H1 (cell line): ENCODE measurements at regions not wholly inside any gene's neighbourhood (a gene's known extent, or its start where the extent isn't known, plus 50 kb on each side); places are given as distances from the start of the nearest gene placed in this dataset.

Source experiments
- CTCF ChIA-PET: fragments of 300-600 bp; sonication (Branson Sonifier 250); formaldehyde crosslinking; loops from one replicate; lab custom pipeline; 2021; ENCODE audit not compliant: partially characterized antibody; lab: Charles Lee
- POLR2A ChIA-PET: fragments of 300-600 bp; sonication (Branson Sonifier 250); formaldehyde crosslinking; loops from one replicate; lab custom pipeline; 2021; ENCODE audit warnings: inconsistent platforms; ENCODE audit not compliant: partially characterized antibody; lab: Charles Lee
- DNase-seq, 2 experiments: peaks; one replicate each; pipeline versions ENCODE4 v3.0.0 to v3.0.0-alpha.2; 2010 to 2022; ENCODE audit warnings: low spot score in 2 of 2, low read depth in 1 of 2, mixed read lengths in 1 of 2
- FAIRE-seq: peaks from 2 replicates; lab custom pipeline; 2011; peaks lifted over from hg19 to GRCh38; lab: Jason Lieb, UNC
- H2AFZ ChIP-seq: 2 replicates; pipeline ENCODE4 v1.8.1; 2012; ENCODE audit warnings: low read length, inconsistent platforms
- H2AK5ac ChIP-seq: 2 replicates; pipeline ENCODE4 v1.6.1; 2013; ENCODE audit warnings: low read depth, low read length
- H2BK120ac ChIP-seq: replicated peaks from 2 replicates; pipeline ENCODE3; 2013; ENCODE audit warnings: low read depth, low read length, inconsistent platforms
- H2BK12ac ChIP-seq: 2 replicates; pipeline ENCODE4 v1.6.1; 2013; ENCODE audit warnings: low read depth, low read length
- H2BK15ac ChIP-seq: 2 replicates; pipeline ENCODE4 v1.6.1; 2013; ENCODE audit warnings: low read length
- H2BK20ac ChIP-seq: 2 replicates; pipeline ENCODE4 v1.6.1; 2013; ENCODE audit warnings: low read length
- H2BK5ac ChIP-seq: 2 replicates; pipeline ENCODE4 v1.6.1; 2013; ENCODE audit warnings: low read depth, low read length
- H3K14ac ChIP-seq: 2 replicates; pipeline ENCODE4 v1.6.1; 2013; ENCODE audit warnings: inconsistent platforms; ENCODE audit not compliant: insufficient read length
- H3K18ac ChIP-seq: 2 replicates; pipeline ENCODE4 v1.6.1; 2013; ENCODE audit warnings: low read length; ENCODE audit errors: extremely low read depth
- H3K23ac ChIP-seq: 2 replicates; pipeline ENCODE4 v1.6.1; 2013; ENCODE audit warnings: inconsistent platforms; ENCODE audit not compliant: insufficient read length
- H3K23me2 ChIP-seq: 2 replicates; pipeline ENCODE4 v1.6.1; 2013; ENCODE audit warnings: low read depth, low read length
- H3K27ac ChIP-seq: 2 replicates; pipeline ENCODE4 v1.6.1; 2011; ENCODE audit warnings: low read depth, low read length, inconsistent platforms
- H3K27me3 ChIP-seq, 4 experiments: replicated peaks in 1 of 4; 1 replicate in 1 of 4; 2 replicates in 3 of 4; pipeline versions ENCODE4 v1.6.1 to v1.8.1; 2011 to 2013; ENCODE audit warnings: low read length in 3 of 4, mild to moderate bottlenecking in 3 of 4, inconsistent platforms in 2 of 4, mixed read lengths in 2 of 4, moderate library complexity in 1 of 4; ENCODE audit not compliant: control insufficient read depth in 3 of 4, insufficient read depth in 3 of 4; ENCODE audit errors: extremely low read depth in 1 of 4
- H3K36me3 ChIP-seq, 4 experiments: 2 replicates each; pipeline versions ENCODE4 v1.6.1 to v1.8.1; 2011 to 2013; ENCODE audit warnings: mild to moderate bottlenecking in 4 of 4, low read length in 3 of 4, moderate library complexity in 2 of 4, control low read depth in 1 of 4, inconsistent platforms in 1 of 4; ENCODE audit not compliant: insufficient read depth in 4 of 4, control insufficient read depth in 2 of 4
- H3K4ac ChIP-seq: replicated peaks from 2 replicates; pipeline ENCODE3; 2013; ENCODE audit warnings: low read length, low read depth, mixed read lengths, inconsistent platforms; ENCODE audit not compliant: insufficient read length
- H3K4me1 ChIP-seq, 4 experiments: replicated peaks in 1 of 4; 1 replicate in 1 of 4; 2 replicates in 3 of 4; pipeline versions ENCODE4 v1.6.1 to v1.8.1; 2011 to 2013; ENCODE audit warnings: low read length in 3 of 4, inconsistent platforms in 2 of 4, mixed read lengths in 1 of 4; ENCODE audit not compliant: insufficient read depth in 4 of 4, control insufficient read depth in 3 of 4
- H3K4me2 ChIP-seq, 2 experiments: 2 replicates each; pipeline versions ENCODE4 v1.6.1 to v1.8.1; 2011 to 2013; ENCODE audit warnings: low read depth in 2 of 2, low read length in 2 of 2, control low read depth in 1 of 2, inconsistent platforms in 1 of 2, mild to moderate bottlenecking in 1 of 2; ENCODE audit not compliant: insufficient read depth in 1 of 2
- H3K4me3 ChIP-seq, 4 experiments: fragments of 200-600, 300-600 bp in 1 of 4; sonication (generic), shearing (Covaris generic), sonication (Bioruptor Twin) in 1 of 4; 2 replicates each; pipeline versions ENCODE4 v1.5.1 to v1.8.1; 2011 to 2016; ENCODE audit warnings: low read length in 4 of 4, low read depth in 3 of 4, control low read depth in 2 of 4, inconsistent platforms in 2 of 4, mild to moderate bottlenecking in 2 of 4, mixed read lengths in 1 of 4, moderate library complexity in 1 of 4; ENCODE audit not compliant: insufficient read depth in 2 of 4; ENCODE audit errors: extremely low read depth in 1 of 4
- H3K56ac ChIP-seq: replicated peaks from 2 replicates; pipeline ENCODE3; 2013; ENCODE audit warnings: low read depth, mild to moderate bottlenecking, mixed read lengths, low read length, inconsistent platforms; ENCODE audit not compliant: insufficient read length
- H3K79me1 ChIP-seq: 2 replicates; pipeline ENCODE4 v1.6.1; 2013; ENCODE audit warnings: low read depth, low read length, control low read depth
- H3K79me2 ChIP-seq, 2 experiments: 2 replicates each; pipeline versions ENCODE4 v1.6.1 to v1.8.1; 2012 to 2013; ENCODE audit warnings: low read length in 2 of 2, mild to moderate bottlenecking in 2 of 2, inconsistent platforms in 1 of 2; ENCODE audit not compliant: insufficient read depth in 2 of 2, control insufficient read depth in 1 of 2
- H3K9ac ChIP-seq, 4 experiments: replicated peaks in 1 of 4; 1 replicate in 1 of 4; 2 replicates in 3 of 4; pipeline versions ENCODE4 v1.6.1 to v1.8.1; 2011 to 2013; ENCODE audit warnings: low read depth in 3 of 4, low read length in 3 of 4, control low read depth in 2 of 4, mild to moderate bottlenecking in 2 of 4, moderate library complexity in 2 of 4, inconsistent platforms in 1 of 4; ENCODE audit errors: extremely low read depth in 1 of 4
- H3K9me3 ChIP-seq, 2 experiments: 2 replicates each; pipeline versions ENCODE4 v1.6.1 to v1.8.1; 2012 to 2013; ENCODE audit warnings: mild to moderate bottlenecking in 2 of 2, moderate library complexity in 2 of 2, control low read depth in 1 of 2, inconsistent platforms in 1 of 2, low read depth in 1 of 2, low read length in 1 of 2, mixed read lengths in 1 of 2; ENCODE audit not compliant: insufficient read depth in 2 of 2
- H4K20me1 ChIP-seq, 2 experiments: replicated peaks in 1 of 2; 2 replicates each; pipeline versions ENCODE3 to v1.8.1; 2011 to 2013; ENCODE audit warnings: inconsistent platforms in 2 of 2, low read length in 2 of 2, mild to moderate bottlenecking in 1 of 2; ENCODE audit not compliant: insufficient read depth in 2 of 2, control insufficient read depth in 1 of 2
- H4K5ac ChIP-seq: 2 replicates; pipeline ENCODE4 v1.6.1; 2013; ENCODE audit warnings: low read length, low read depth, mixed read lengths, inconsistent platforms; ENCODE audit not compliant: insufficient read length
- H4K8ac ChIP-seq: 2 replicates; pipeline ENCODE4 v1.8.0; 2013; ENCODE audit warnings: mild to moderate bottlenecking, moderate library complexity, low read length, inconsistent platforms; ENCODE audit not compliant: insufficient read depth; ENCODE audit errors: extremely low read depth
- H4K91ac ChIP-seq: replicated peaks from 2 replicates; pipeline ENCODE3; 2013; ENCODE audit warnings: low read length, mixed read lengths, inconsistent platforms; ENCODE audit not compliant: insufficient read length
- GTF2F1 ChIP-seq: IDR thresholded peaks from 2 replicates; pipeline ENCODE4 v1.6.1; 2012; ENCODE audit warnings: low read depth, low read length, improper control_type of control experiment, borderline replicate concordance
- KDM4A ChIP-seq: IDR thresholded peaks from one replicate; pipeline ENCODE4 v1.7.1; 2012; ENCODE audit warnings: low read depth, mild to moderate bottlenecking, moderate library complexity, low read length, inconsistent platforms; ENCODE audit not compliant: severe bottlenecking
- PHF8 ChIP-seq: fragments of 200-600 bp; sonication (generic); conservative IDR thresholded peaks from 2 replicates; pipeline ENCODE4 v1.7.1; 2012; ENCODE audit warnings: low read depth, mild to moderate bottlenecking, inconsistent platforms, low read length, moderate library complexity
- RBBP5 ChIP-seq: IDR thresholded peaks from 2 replicates; pipeline ENCODE4 v1.7.1; 2012; ENCODE audit warnings: low read depth, mild to moderate bottlenecking, inconsistent platforms, low read length, moderate library complexity, borderline replicate concordance
- SP2 ChIP-seq: IDR thresholded peaks from 2 replicates; pipeline ENCODE4 v1.6.1; 2012; ENCODE audit warnings: mild to moderate bottlenecking, low read length, inconsistent platforms
- WGBS, 2 experiments: shearing (Covaris generic) in 1 of 2; methylation state at CpG; one replicate each; pipeline versions ENCODE4 v1.1.6 to v1.1.7; 2013 to 2015; ENCODE audit warnings: low lambda C conversion rate in 2 of 2, mixed read lengths in 2 of 2, inconsistent platforms in 1 of 2, low coverage in 1 of 2, missing lambda C conversion rate in 1 of 2; ENCODE audit not compliant: insufficient replicate concordance in 2 of 2, insufficient coverage in 1 of 2, insufficient read length in 1 of 2; ENCODE audit errors: extremely low coverage in 1 of 2, missing lambda C conversion rate in 1 of 2; 5-methylcytosine and 5-hydroxymethylcytosine counted together

GRCh38 chr4:25588206-25588605, 67.4 kb upstream of the SLC34A2 start:
- Histone ChIP-seq H3K23me2 (peaks cover 4% of the 10 kb centered on the region; the same call in 1 of the 2 replicates), H3K9ac (no peak overlapping the region), H3K79me2 (no peaks in the 10 kb centered on the region), H4K8ac (no peak overlapping the region), H3K4me3 (no peak overlapping the region), H3K27me3 (no peaks in the 10 kb centered on the region), H4K20me1 (no peaks in the 10 kb centered on the region), H2BK120ac (no peak overlapping the region), H3K4ac (no peak overlapping the region), H2BK12ac (peak overlapping the region; percentile 98; the same call in 1 of the 2 replicates), H3K9me3 (no peaks in the 10 kb centered on the region), H2AFZ (no peak overlapping the region), H3K14ac (no peak overlapping the region), H2AK5ac (0 out of 2 replicates have a peak overlapping the region, but pooled peaks have one; percentile 5), H3K23ac (no peak overlapping the region), H3K18ac (no peak overlapping the region; the same call in 1 of the 2 replicates), H4K5ac (no peak overlapping the region), H3K56ac (no peak overlapping the region), H3K4me1 (peaks cover 0 to 15% (median 7%) of the 10 kb centered on the region in 4 experiments; a peak in 4 of 7 replicates), H2BK5ac (0 out of 2 replicates have a peak overlapping the region, but pooled peaks have one; percentile 86), H3K27ac (no peak overlapping the region), H3K36me3 (no peaks in the 10 kb centered on the region), H3K79me1 (no peaks in the 10 kb centered on the region), H2BK20ac (peak overlapping the region; percentile 90; the same call in 1 of the 2 replicates), H3K4me2 (no peak overlapping the region), H2BK15ac (no peak overlapping the region; the same call in 1 of the 2 replicates), H4K91ac (no peak overlapping the region)
- 87% methylated on average over 7 of the region's 7 CpGs; no CpG with 5 or more reads in 1 of the 2 experiments for WGBS, 2 experiments
- FAIRE-seq (no peak), DNase-seq (no peak)
- POLR2A ChIA-PET = no interaction called here
- CTCF ChIA-PET = interaction anchor here (0.6 to 2.0 kb wide), 4 partner anchors 12 to 183 kb away, joined by 3 to 6 read pairs (median 3); no protein-coding TSS in a partner anchor
- no peak for TF ChIP-seq SP2
- no peak for TF ChIP-seq RBBP5
- TF ChIP-seq PHF8 = no peak
- TF ChIP-seq KDM4A = no peak
- no peak for TF ChIP-seq GTF2F1
